ENCODE measurements at regions not wholly inside any gene's neighbourhood (a gene's known extent, or its start where the extent isn't known, plus 50 kb on each side); places are given as distances from the start of the nearest gene placed in this dataset.

DNA sequence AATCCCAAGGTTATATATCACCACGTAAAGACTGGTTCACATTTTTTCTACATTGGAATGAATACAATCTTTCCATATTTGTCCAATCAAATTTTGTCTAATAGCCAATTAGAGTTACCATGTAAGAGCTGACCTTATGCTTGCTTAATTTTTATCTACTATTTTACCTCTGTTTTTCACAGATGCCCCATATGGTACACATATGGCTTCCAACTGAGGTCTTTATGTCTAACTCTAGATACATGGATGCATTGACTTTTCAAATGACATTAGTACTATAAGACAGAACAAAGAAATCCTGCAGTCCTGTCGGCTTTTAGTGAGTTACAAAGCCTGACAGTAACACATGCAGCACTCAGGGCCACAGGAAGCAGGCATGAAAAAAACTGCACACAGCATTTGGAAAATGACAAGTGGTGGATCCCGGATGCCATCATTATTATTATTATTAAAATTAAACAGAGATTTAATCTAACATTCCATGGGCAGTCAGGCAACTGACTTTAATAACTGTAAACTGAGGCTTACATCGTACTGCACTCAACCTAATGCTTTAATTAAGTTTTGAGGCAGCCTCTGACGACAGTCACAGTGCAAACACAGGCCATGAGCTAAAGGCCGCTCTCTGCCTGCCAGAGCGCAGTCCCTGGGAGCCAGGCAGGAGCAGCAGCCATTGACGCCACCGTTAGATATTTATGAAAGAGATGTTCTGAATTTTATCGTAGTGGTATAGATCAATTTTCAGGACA, 113.9 kb upstream of the TMCO5A start:
- Mint-ChIP-seq H3K9me3 (ENCODE audit: unreplicated experiment) (no peaks in the 10 kb centered on the region), H3K4me1 (ENCODE audit: unreplicated experiment) (peaks cover 3% of the 10 kb centered on the region), H3K27me3 (ENCODE audit: unreplicated experiment) (peaks cover 13% of the 10 kb centered on the region), H3K36me3 (ENCODE audit: unreplicated experiment) (no peaks in the 10 kb centered on the region), H3K27ac (ENCODE audit: unreplicated experiment) (no peak overlapping the region), H3K4me3 (ENCODE audit: unreplicated experiment) (no peak overlapping the region)
- no peak for TF ChIP-seq CTCF (IDR thresholded peaks at IDR 0.05)
- DNase-seq (ENCODE audit: extremely low spot score, unreplicated experiment): no peak

DNA sequence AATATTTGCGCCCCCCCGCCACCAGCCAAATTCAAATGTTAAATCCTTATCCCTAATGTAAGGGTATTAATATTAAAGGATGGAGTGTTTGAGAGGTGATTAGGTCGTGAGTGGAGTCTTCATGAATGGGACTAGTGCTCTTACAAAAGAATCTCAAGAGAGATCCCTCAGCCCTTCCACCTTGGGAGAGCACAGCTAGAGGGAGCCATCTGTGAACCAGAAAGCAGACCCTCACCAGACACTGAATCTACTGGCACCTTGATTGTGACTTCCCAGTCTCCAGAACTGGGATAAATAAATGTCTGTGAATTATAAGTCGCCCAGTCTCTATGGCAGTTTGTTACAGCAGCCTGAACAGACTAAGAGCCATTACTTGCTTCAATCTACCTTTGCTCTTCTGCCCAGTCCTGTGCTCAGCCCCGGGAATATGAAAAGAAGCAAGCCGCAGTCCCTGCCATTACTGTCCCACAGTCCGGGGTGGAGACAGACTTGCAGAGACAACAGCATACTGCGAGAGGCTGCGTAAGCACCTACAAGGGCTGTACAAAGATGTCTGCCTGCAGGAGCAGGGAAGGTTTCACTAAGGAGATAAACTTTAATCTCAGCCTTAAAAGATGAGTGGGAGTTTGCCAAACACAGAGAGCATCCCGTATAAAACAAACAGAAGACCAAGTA, 110.7 kb upstream of the TMCO5A start:
- no peak overlapping the region for H3K4me3 Mint-ChIP-seq (ENCODE audit: unreplicated experiment)
- no peak overlapping the region for H3K27ac Mint-ChIP-seq (ENCODE audit: unreplicated experiment)
- TF ChIP-seq CTCF (IDR thresholded peaks at IDR 0.05): no peak
- no peak for DNase-seq (ENCODE audit: extremely low spot score, unreplicated experiment)
- H3K27me3 Mint-ChIP-seq (ENCODE audit: unreplicated experiment): peaks cover 14% of the 10 kb centered on the region
- no peaks in the 10 kb centered on the region for H3K9me3 Mint-ChIP-seq (ENCODE audit: unreplicated experiment)
- H3K36me3 Mint-ChIP-seq (ENCODE audit: unreplicated experiment): no peaks in the 10 kb centered on the region
- peaks cover 3% of the 10 kb centered on the region for H3K4me1 Mint-ChIP-seq (ENCODE audit: unreplicated experiment)

DNA sequence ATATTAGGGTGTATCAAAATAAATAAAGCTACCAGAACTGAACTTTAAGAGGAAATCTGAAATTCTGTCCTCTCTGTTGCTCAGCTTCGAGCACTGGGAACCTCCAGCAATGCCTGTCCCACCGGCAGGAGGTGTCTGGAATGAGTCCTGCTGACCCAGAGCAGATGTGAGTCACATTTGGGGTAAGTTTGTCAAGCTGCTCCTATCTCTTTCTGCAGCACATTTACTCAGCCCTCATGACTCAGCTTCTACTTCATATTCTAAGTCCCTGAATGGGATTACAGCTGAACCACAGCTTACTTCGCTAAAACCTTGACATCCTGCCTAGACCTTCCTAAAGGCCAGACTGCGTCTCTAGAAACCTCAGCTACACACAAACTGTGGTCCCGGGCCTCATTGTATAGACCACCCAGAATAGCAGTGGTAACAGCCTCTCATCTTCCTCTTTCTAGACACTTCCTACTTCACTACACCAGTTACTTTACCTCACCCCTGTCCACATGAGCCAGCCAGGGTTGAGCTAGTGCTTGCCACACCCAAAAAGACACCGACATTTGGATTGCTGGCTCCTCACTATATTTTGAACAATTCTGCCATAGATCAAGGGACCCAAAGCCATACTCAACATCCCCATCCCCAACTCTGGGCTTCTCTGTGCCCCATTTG, 109.6 kb upstream of the TMCO5A start:
- H3K27ac Mint-ChIP-seq (ENCODE audit: unreplicated experiment): no peak overlapping the region
- no peak overlapping the region for H3K4me3 Mint-ChIP-seq (ENCODE audit: unreplicated experiment)
- peaks cover 10% of the 10 kb centered on the region for H3K27me3 Mint-ChIP-seq (ENCODE audit: unreplicated experiment)
- no peaks in the 10 kb centered on the region for H3K36me3 Mint-ChIP-seq (ENCODE audit: unreplicated experiment)
- H3K4me1 Mint-ChIP-seq (ENCODE audit: unreplicated experiment): peaks cover 3% of the 10 kb centered on the region
- H3K9me3 Mint-ChIP-seq (ENCODE audit: unreplicated experiment): no peaks in the 10 kb centered on the region
- no peak for TF ChIP-seq CTCF (IDR thresholded peaks at IDR 0.05)
- DNase-seq (ENCODE audit: extremely low spot score, unreplicated experiment): no peak

- no peak for DNase-seq (ENCODE audit: extremely low spot score, unreplicated experiment)
- Mint-ChIP-seq H3K36me3 (ENCODE audit: unreplicated experiment) (no peaks in the 10 kb centered on the region), H3K27me3 (ENCODE audit: unreplicated experiment) (peaks cover 10% of the 10 kb centered on the region), H3K27ac (ENCODE audit: unreplicated experiment) (no peak overlapping the region), H3K4me3 (ENCODE audit: unreplicated experiment) (no peak overlapping the region), H3K9me3 (ENCODE audit: unreplicated experiment) (peaks cover 12% of the 10 kb centered on the region), H3K4me1 (ENCODE audit: unreplicated experiment) (no peaks in the 10 kb centered on the region)
- TF ChIP-seq CTCF (IDR thresholded peaks at IDR 0.05): no peak
Observed at GRCh38 chr15:37837276-37837675, 97.2 kb upstream of the TMCO5A start.

DNA sequence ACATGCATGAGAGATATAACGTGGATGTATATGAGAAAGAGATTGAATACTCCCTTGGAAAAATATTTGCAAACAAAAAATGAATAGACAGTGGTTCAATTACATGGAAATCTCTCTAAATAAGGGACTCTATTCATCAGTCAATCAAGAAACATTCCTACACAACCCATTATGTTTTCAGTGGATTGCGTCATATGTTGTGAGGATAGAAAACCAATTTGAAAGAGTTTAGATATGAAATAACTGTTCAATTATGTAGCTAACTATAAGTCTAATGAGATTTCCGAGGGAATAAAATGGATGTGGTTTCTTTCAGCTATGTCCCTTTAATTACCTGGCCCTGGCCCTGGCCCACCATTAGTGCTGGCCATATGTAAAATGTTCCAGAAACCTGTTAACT, 86.7 kb upstream of the TMCO5A start:
- H3K9me3 Mint-ChIP-seq (ENCODE audit: unreplicated experiment): no peaks in the 10 kb centered on the region
- no peak for DNase-seq (ENCODE audit: extremely low spot score, unreplicated experiment)
- no peak for TF ChIP-seq CTCF (IDR thresholded peaks at IDR 0.05)

More for the DNA sequence above, 86.7 kb upstream of the TMCO5A start:
- no peak overlapping the region for H3K4me3 Mint-ChIP-seq (ENCODE audit: unreplicated experiment)
- no peaks in the 10 kb centered on the region for H3K4me1 Mint-ChIP-seq (ENCODE audit: unreplicated experiment)
- H3K27ac Mint-ChIP-seq (ENCODE audit: unreplicated experiment): no peak overlapping the region
- H3K27me3 Mint-ChIP-seq (ENCODE audit: unreplicated experiment): peaks cover 14% of the 10 kb centered on the region
- H3K36me3 Mint-ChIP-seq (ENCODE audit: unreplicated experiment): no peaks in the 10 kb centered on the region

Measured in osteocyte (in vitro differentiated cells).